CD14-positive monocyte (primary cell): ENCODE measurements at regions not wholly inside any gene's neighbourhood (a gene's known extent, or its start where the extent isn't known, plus 50 kb on each side); places are given as distances from the start of the nearest gene placed in this dataset.

Experiments
- DNase-seq, 3 donors: peaks; one replicate each; pipeline ENCODE4 v3.0.0-alpha.2; 2011 to 2022
- H2AFZ ChIP-seq: 2 replicates; pipeline ENCODE4 v1.6.0; 2012; ENCODE audit warnings: mild to moderate bottlenecking, low read depth, low read length, inconsistent platforms; ENCODE audit not compliant: insufficient read depth, poor library complexity, severe bottlenecking
- H3K27ac ChIP-seq, 2 donors: 1 replicate in 1 of 2; 2 replicates in 1 of 2; pipeline ENCODE4 v1.5.1; 2012 to 2013; ENCODE audit warnings: low read length in 2 of 2, control low read depth in 1 of 2, inconsistent platforms in 1 of 2, low read depth in 1 of 2, mild to moderate bottlenecking in 1 of 2
- H3K27me3 ChIP-seq, 2 donors: one replicate each; pipeline versions ENCODE4 v1.6.0 to v1.6.1; 2011 to 2013; ENCODE audit warnings: low read length in 2 of 2; ENCODE audit not compliant: control insufficient read depth in 2 of 2, insufficient read depth in 2 of 2
- H3K36me3 ChIP-seq, 2 donors: replicated peaks in 1 of 2; 1 replicate in 1 of 2; 2 replicates in 1 of 2; pipeline versions ENCODE4 v1.5.1 to v1.6.1; 2012 to 2013; ENCODE audit warnings: low read length in 2 of 2, control low read depth in 1 of 2, inconsistent platforms in 1 of 2, mild to moderate bottlenecking in 1 of 2; ENCODE audit not compliant: insufficient read depth in 2 of 2, control insufficient read depth in 1 of 2
- H3K4me1 ChIP-seq, 2 donors: 1 replicate in 1 of 2; 2 replicates in 1 of 2; pipeline versions ENCODE4 v1.5.1 to v1.6.1; 2012 to 2013; ENCODE audit warnings: low read length in 2 of 2, control low read depth in 1 of 2, inconsistent platforms in 1 of 2, mild to moderate bottlenecking in 1 of 2, moderate library complexity in 1 of 2; ENCODE audit not compliant: insufficient read depth in 2 of 2, control insufficient read depth in 1 of 2
- H3K4me2 ChIP-seq: replicated peaks from 2 replicates; pipeline ENCODE3; 2012; ENCODE audit warnings: low read length, moderate library complexity, mild to moderate bottlenecking; ENCODE audit not compliant: poor library complexity, severe bottlenecking; ENCODE audit errors: extremely low read depth
- H3K4me3 ChIP-seq, 3 experiments: fragments of 200-600 bp in 1 of 3; sonication (generic) in 1 of 3; replicated peaks in 1 of 3; 1 replicate in 2 of 3; 2 replicates in 1 of 3; pipeline ENCODE4 v1.5.1; 2011 to 2013; ENCODE audit warnings: low read length in 3 of 3, mild to moderate bottlenecking in 3 of 3, control low read depth in 2 of 3, low read depth in 2 of 3, inconsistent platforms in 1 of 3, moderate library complexity in 1 of 3
- H3K79me2 ChIP-seq: 2 replicates; pipeline ENCODE4 v1.6.0; 2012; ENCODE audit warnings: mild to moderate bottlenecking, control low read depth, inconsistent platforms, low read length, moderate library complexity; ENCODE audit not compliant: insufficient read depth
- H3K9ac ChIP-seq: 2 replicates; pipeline ENCODE4 v1.6.0; 2017; ENCODE audit warnings: low read length, mild to moderate bottlenecking; ENCODE audit not compliant: insufficient read depth, poor library complexity, severe bottlenecking
- H3K9me3 ChIP-seq, 2 donors: replicated peaks in 1 of 2; 1 replicate in 1 of 2; 2 replicates in 1 of 2; pipeline versions ENCODE4 v1.5.1 to v1.6.1; 2012 to 2013; ENCODE audit warnings: low read length in 2 of 2, control low read depth in 1 of 2; ENCODE audit not compliant: control insufficient read depth in 1 of 2, insufficient read depth in 1 of 2
- H4K20me1 ChIP-seq: 2 replicates; pipeline ENCODE4 v1.6.0; 2012; ENCODE audit warnings: mild to moderate bottlenecking, low read length, control low read depth, moderate library complexity; ENCODE audit not compliant: insufficient read depth
- H3K27ac Mint-ChIP-seq, 7 donors: one replicate each; pipeline ENCODE4 v1.8.0; 2020; ENCODE audit warnings: mild to moderate bottlenecking in 7 of 7, mixed read lengths in 7 of 7, moderate library complexity in 6 of 7, inconsistent platforms in 2 of 7
- H3K27me3 Mint-ChIP-seq, 3 donors: one replicate each; pipeline ENCODE4 v1.8.0; 2021 to 2022; ENCODE audit warnings: low read depth in 3 of 3, mild to moderate bottlenecking in 3 of 3, mixed read lengths in 3 of 3, moderate library complexity in 3 of 3, inconsistent platforms in 1 of 3
- H3K36me3 Mint-ChIP-seq, 2 donors: one replicate each; pipeline ENCODE4 v1.8.0; 2020; ENCODE audit warnings: mixed read lengths in 2 of 2, inconsistent platforms in 1 of 2, mild to moderate bottlenecking in 1 of 2
- H3K4me1 Mint-ChIP-seq: one replicate; pipeline ENCODE4 v1.8.0; 2020; ENCODE audit warnings: mild to moderate bottlenecking, mixed read lengths
- H3K4me3 Mint-ChIP-seq, 2 donors: one replicate each; pipeline ENCODE4 v1.8.0; 2020; ENCODE audit warnings: mild to moderate bottlenecking in 2 of 2, mixed read lengths in 2 of 2, moderate library complexity in 1 of 2
- H3K9me3 Mint-ChIP-seq, 7 donors: one replicate each; pipeline ENCODE4 v1.8.0; 2020 to 2022; ENCODE audit warnings: mixed read lengths in 7 of 7, mild to moderate bottlenecking in 6 of 7, moderate library complexity in 6 of 7, inconsistent platforms in 2 of 7
- WGBS: methylation state at CpG from one replicate; pipeline ENCODE4 v1.1.5; 2013; ENCODE audit warnings: missing lambda C conversion rate; ENCODE audit not compliant: insufficient coverage; 5-methylcytosine and 5-hydroxymethylcytosine counted together
- intact Hi-C, 2 donors: fragments of 100-400 bp; cut with micrococcal nuclease; formaldehyde crosslinking; loops; one replicate each; pipeline versions ENCODE4 v1.15.0 to v1.15.1; 2023
- TF ChIP-seq, protein P1 (sequence below): fragments of 200-600 bp; IDR thresholded peaks from one replicate; pipeline ENCODE4 v1.8.0; 2022; ENCODE audit warnings: antibody characterized with exemption, mild to moderate bottlenecking

DNA sequence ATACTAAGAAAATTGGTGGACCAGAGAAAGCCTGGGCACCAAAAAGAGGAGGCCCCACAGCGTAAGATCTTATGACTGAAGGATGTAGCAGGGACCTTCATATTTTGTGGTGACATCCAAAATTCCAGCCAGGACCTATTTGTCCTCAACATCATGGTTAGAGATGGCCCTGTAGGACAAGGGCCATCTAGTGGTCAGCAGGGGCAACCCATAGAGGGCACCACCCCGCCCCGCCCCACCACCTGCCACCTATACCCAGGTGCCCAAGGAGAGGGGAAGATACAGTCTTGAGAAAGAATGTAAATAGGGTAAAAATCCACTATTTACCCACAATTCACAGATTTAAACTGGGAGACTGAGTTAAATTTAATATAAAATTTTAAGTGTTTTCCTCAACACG lies 59.6 kb upstream of the TMEM163 start:
- H3K4me2 ChIP-seq = no peak overlapping the region
- Mint-ChIP-seq H3K4me3 (no peak overlapping the region), H3K27me3 (peaks cover 2 to 6% (median 6%) of the 10 kb centered on the region in 3 donors), H3K9me3 (no peaks in the 10 kb centered on the region), H3K4me1 (peaks cover 10% of the 10 kb centered on the region), H3K36me3 (no peaks in the 10 kb centered on the region), H3K27ac (no peak overlapping the region)
- no peak overlapping the region for H3K27ac ChIP-seq
- H2AFZ ChIP-seq = no peak overlapping the region
- H3K36me3 ChIP-seq = no peaks in the 10 kb centered on the region
- intact Hi-C loops = loop anchor here in 1 of 2 donors (10.0 kb wide), 1 partner anchor 54 kb away; no protein-coding TSS in a partner anchor
- no peak overlapping the region for H3K9ac ChIP-seq
- DNase-seq = no peak
- no CpG with 5 or more reads among the region's 4 CpGs for WGBS
- H4K20me1 ChIP-seq = no peaks in the 10 kb centered on the region
- H3K9me3 ChIP-seq = no peaks in the 10 kb centered on the region
- H3K4me1 ChIP-seq = peaks cover 6 to 12% of the 10 kb centered on the region in 2 donors
- TF ChIP-seq, protein P1, sequence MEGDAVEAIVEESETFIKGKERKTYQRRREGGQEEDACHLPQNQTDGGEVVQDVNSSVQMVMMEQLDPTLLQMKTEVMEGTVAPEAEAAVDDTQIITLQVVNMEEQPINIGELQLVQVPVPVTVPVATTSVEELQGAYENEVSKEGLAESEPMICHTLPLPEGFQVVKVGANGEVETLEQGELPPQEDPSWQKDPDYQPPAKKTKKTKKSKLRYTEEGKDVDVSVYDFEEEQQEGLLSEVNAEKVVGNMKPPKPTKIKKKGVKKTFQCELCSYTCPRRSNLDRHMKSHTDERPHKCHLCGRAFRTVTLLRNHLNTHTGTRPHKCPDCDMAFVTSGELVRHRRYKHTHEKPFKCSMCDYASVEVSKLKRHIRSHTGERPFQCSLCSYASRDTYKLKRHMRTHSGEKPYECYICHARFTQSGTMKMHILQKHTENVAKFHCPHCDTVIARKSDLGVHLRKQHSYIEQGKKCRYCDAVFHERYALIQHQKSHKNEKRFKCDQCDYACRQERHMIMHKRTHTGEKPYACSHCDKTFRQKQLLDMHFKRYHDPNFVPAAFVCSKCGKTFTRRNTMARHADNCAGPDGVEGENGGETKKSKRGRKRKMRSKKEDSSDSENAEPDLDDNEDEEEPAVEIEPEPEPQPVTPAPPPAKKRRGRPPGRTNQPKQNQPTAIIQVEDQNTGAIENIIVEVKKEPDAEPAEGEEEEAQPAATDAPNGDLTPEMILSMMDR = peak; percentile 21
- H3K4me3 ChIP-seq = no peak overlapping the region
- H3K79me2 ChIP-seq = no peaks in the 10 kb centered on the region
- H3K27me3 ChIP-seq = no peaks in the 10 kb centered on the region

DNA sequence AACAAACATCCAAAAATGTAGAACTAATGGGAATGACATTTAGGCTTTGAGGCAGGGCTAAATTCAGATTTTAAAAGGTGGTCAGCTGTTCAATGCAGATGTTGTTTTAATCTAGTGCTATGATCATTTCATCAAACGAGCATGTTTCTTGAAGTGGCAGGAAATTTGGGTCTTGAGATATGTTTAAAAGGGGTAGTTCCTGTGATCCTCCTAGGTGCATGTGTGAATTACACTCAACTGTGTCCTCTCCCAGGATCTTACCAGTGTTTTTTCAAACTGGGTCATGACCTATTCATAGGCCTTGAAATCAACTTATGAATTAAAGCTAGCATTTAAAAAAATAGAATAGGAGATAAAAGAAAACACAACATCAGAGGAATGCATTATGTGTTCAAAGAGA lies 57.4 kb upstream of the ACMSD start:
- Mint-ChIP-seq H3K4me3 (no peak overlapping the region), H3K9me3 (peaks cover 0 to 2% (median 0%) of the 10 kb centered on the region in 7 donors), H3K27me3 (peaks cover 2 to 6% (median 4%) of the 10 kb centered on the region in 3 donors), H3K27ac (no peak overlapping the region), H3K36me3 (no peaks in the 10 kb centered on the region), H3K4me1 (peaks cover 31% of the 10 kb centered on the region)
- Histone ChIP-seq H3K9ac (no peak overlapping the region), H2AFZ (no peak overlapping the region), H3K36me3 (no peaks in the 10 kb centered on the region), H3K4me2 (no peak overlapping the region), H3K4me3 (no peak overlapping the region), H3K27ac (no peak overlapping the region), H4K20me1 (no peaks in the 10 kb centered on the region), H3K79me2 (no peaks in the 10 kb centered on the region), H3K27me3 (no peaks in the 10 kb centered on the region), H3K9me3 (no peaks in the 10 kb centered on the region), H3K4me1 (peaks cover 16 to 32% of the 10 kb centered on the region in 2 donors)
- intact Hi-C loops = no loop called here
- no peak for DNase-seq
- TF ChIP-seq, protein P1 = no peak
- WGBS = 40% methylated on average over 1 of the region's 1 CpG
